NCI-H1105 treated with DMSO at 0.1 percent for 48 hours (cell line): ENCODE measurements at regions not wholly inside any gene's neighbourhood (a gene's known extent, or its start where the extent isn't known, plus 50 kb on each side); places are given as distances from the start of the nearest gene placed in this dataset.
"Not testable (repeated sequence)": the region's sequence is repeated elsewhere in the genome, so short reads cannot be mapped to it uniquely, and the experiment has no call there.

ENCODE experiments used
- DNase-seq: peaks from one replicate; lab custom pipeline; 2025; lab: John Stamatoyannopoulos, UW

DNA sequence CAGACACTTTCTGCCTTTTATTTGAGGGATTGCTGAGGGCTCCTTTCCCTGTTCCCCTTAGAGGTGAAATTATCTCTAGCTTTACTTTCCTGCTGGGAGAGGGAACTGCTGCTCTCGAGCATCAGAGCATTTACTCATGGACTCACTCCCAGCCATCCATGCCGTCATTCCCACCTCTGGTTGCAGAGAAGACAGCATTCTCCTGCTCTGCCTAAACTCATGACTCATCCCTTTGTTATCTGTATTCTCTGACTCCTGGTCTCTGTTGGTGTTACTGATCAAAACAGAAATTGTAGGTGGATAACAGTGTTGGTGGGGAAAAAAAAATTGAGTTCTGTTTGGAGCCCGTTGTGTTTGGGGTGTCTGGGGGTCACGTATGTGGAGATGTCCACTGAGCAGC, 159.3 kb downstream of the TTC8 start:
- DNase-seq = no peak

DNA sequence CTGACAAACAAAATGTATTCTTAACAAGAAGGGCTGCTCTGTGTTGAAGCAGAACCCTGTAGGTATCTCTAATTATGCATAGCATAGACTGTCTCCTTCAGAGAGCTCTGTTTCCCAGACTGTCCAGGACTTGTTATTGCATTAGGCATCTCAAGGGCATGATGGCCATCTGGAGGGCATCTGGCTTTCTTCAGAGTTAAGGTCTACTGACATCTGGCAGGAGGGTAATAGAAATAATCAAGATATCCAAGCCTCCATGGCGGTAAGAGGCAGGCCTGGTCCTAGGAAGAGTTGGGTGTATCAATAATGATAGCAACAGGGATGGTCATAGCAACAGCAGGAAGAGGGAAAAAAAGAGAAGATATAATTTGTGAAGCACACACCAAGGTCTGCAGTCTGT, 161.2 kb downstream of the TTC8 start:
- no peak for DNase-seq

DNA sequence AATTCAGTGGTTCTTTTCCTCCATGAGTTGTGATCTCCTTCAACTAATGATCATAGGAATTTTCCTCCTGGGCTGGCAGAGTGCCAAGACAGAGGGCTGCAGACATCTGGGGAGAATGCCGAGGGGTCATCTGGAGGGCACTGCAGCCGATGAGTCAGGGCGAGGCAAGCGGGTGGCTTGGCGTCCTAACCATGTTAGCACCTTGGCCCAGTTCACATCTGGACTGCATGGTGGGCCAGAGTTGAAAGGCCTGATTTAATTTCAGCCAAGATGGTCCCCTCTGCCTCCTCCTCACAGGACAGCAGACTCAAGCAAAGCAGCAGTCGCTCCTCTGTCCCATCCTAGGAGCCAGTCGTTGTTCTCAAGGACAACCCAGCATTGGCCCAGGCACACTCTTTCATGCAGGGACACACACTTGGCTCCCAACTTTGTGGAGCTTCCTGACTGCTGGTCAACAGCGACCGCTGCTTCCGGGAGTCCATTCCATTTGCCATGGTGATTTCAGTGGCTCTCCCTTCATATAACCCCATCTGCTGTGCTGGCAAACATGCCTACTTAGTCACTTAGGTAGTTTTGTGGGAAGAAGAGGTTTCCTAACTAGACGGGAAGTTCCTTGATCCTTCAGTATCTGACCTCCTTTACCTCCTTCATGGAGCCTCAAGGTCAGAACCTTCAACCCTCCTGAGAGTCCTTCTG, 161.8 kb downstream of the TTC8 start:
- DNase-seq = no peak

DNA sequence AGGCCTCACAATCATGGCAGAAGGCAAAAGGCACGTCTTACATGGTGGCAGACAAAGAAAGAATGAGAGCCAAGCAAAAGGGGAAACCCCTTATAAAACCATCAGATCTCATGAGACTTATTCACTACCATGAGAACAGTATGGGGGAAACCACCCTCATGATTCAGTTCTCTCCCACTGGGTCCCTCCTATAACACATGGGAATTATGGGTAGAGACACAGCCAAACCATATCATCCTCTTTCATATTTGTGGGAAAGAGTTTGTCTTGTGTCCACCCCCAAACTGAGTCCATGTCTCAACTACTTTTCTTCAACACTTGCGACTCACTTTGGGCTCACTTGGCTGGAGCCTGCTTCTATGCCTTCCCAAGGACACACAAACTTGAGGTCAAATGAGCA, 162.5 kb downstream of the TTC8 start:
- not testable (repeated sequence) for DNase-seq

DNA sequence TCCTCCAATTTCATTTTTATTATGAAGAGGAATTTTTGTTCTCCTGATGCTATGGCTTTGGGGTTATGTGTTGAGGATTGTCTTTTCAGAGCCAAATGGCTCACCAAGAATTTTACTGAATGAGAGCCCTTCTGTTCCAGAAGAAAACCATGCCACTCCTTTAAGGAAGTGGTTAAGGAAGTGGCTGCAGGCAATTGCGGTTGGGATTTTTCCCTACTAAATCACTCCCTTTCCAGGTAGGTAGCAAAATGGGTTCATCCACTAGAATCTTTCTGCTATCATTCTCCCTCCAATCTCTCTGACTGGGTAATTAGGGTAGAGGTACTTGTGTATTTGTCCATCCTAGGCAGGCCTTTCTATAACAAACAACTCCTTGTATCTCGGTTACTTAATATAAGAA, 163.1 kb downstream of the TTC8 start:
- DNase-seq = no peak

DNA sequence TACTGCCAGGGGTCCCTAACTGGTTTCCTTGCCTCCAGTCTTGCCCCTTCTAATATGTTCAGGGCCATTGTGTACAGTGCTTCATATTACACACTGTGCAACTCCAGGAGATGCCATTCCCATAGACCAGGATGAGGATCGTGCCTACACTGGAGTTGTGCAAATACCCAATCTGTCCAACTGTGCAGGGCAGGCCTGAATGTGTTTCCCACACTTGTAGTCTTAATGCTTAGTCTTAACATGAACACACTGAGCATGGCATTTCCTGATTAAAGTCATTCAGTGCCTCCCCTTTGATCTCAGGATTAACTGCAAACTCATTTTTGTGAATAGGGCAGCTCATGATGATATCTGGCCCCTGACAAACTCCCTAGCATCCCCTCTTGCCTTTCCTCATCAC, 165.5 kb downstream of the TTC8 start:
- no peak for DNase-seq

DNA sequence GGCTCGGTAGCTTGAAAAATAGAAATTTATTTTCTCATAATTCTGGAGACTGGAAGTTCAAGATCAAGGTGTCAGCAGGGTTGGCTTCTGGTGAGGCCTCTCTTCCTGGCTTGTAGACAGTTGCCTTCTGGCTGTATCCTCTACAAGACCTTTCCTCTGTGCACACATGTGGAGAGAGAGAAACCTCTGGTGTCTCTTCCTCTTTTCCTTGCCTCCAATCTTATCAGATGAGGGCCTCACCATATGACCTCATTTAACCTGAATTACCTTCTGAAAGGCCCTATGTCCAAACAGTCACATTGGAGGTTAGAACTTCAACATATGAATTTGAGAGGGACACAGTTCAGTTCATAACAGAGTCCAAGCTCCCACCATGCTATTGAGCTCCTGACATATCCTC, 166.4 kb downstream of the TTC8 start:
- no peak for DNase-seq

DNA sequence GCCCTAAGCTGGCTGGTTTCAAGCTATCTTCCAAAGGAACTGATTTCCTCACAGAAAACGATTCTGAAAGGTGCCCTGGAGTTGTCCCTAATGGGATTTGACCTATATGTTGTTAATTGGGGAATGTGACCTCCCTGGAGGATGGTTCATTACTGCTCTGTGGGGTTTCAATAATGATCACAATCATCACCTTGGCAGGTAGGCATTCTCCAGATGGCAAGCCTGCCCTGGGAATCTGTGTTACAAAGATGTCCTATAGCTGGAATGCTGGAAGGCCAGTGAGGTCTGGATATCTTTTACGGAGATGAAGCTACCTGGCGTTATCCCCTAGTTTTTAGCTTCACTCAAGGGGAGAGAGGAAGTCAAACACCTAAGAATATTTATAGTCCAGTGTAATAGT, 167.6 kb downstream of the TTC8 start:
- no peak for DNase-seq

DNA sequence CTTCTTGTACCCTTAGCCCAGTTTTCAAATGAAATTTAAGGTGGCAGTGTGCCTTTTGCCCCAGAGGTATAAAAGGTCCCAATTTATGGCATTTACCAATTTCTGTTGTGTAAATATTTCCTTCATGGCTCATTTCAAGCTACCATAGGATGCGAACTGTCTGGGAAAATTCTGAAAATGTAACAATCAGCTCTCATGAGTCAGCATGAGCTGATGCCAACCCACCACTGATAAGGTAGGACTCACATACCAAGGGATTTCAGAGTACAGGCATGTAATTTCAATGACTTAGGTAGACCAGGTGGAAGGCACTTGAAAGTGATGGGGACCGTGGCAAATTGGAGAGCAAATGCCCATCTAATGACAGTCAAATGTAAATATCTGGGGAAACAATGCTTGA, 169.5 kb downstream of the TTC8 start:
- DNase-seq = no peak

DNA sequence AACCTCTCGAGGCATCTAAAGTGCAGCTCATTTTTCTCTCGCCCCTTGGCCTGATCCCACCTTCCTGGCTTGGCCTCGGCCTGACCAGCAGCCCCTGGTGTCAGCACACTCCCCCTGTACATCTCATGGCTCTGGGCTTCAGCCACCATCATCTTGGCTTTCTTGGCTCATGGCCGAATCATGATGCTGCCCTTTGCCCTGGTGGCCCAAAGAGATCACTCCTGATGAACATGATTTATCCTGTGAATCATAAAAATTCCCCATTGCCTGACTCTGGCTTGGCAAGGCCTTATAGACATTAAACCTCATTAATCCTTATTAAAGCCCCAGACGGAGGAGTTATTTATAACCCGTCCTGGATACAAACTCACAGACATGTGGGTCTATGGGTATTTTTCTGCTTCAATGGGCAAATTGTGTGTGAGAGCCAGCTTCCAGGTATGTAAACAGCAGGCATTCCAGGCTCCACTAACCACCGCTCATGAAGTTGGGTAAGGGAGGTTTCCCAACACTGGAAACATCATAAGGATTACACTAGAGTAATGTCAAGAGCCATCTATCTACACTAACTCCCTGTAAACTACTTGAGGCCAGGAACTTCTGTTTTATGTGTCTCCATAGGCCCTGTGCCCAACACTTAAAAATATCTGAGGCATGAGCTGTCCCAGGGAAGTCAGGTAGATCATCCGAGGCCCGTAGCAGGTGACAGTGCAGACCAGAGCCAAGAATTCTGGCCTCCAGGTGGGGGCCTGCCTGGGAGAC, 171.2 kb downstream of the TTC8 start:
- DNase-seq = no peak

DNA sequence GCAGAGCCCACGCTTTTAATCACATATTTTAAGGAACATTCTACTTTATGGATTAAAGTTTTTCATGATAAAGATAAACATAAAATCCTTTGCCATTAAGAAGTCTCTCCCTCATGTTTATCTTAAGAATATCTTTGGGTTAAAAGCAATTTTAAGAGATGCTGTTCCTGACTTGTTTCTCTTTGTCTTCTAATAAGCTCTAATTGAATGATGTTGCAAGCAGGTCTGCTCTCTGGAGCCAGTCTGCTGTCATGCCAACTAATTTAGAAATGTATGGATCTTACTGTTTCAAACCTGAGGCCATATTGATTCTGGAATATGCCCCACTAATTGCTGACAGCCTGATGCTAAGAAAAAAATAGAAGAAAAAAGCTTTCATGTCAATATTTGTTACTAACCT, 173.6 kb downstream of the TTC8 start:
- DNase-seq = peak; percentile 84

DNA sequence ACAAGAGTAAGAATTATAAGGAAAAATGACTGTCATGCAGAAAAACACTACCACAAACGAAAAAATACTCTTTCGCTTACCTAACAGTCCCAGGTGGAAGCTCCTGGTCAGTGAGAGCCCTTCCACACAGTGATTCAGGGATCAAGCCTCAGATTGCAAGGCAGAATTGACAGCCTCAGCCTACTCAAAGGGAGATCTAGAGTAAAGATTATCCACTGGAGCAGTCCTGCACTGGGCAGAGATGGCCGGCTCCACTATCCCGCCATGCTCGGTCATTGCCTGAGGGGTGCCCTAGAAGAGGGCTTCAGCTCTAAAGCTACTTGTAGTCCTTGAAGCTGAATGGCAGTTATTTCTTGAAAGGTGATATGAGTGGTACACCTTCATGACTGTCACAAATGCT, 174.7 kb downstream of the TTC8 start:
- DNase-seq = no peak

DNA sequence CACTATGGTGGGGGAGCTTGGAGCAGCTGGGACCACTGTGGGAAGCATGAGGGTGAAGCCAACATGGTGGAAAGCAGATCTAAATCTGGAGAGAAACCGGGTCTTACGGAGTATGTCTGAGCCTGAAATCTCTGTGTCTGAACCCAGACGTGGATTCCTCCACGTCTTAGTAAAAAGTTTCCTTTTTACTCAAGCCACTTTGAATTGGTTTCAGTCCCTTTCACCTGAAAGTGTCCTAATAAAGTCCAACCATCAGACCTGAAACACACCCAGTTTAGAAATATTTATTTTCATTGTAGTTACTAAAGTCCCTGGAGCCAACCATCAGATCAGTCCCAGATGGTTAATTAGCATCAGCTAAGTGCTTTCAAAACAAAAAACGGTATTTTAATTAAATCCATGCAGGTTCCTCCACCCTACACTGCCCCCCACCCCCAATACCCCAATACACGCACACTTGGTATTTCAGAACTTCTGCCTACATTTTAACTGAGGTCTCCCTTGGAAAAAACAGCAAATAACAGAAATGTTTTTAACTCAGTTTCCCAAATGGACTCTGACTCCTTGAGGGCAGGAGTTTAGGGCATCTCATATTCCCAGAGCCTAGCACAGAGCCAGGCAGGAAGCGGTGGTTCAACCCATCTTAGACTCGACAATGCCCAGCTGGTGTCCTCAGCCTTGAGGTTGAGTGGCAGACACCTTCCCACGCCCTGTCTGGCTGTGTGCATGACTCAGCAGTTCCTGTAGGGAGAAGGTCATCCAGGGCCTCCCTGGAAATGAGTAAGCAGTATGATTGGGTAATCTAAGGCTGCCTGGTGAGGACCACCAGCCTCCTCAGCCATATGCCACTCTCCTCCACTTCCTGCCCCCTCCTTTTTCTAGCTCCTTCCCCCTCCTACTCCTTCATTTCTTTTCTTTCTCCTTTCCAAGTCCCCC, 175.8 kb downstream of the TTC8 start:
- DNase-seq = no peak

DNA sequence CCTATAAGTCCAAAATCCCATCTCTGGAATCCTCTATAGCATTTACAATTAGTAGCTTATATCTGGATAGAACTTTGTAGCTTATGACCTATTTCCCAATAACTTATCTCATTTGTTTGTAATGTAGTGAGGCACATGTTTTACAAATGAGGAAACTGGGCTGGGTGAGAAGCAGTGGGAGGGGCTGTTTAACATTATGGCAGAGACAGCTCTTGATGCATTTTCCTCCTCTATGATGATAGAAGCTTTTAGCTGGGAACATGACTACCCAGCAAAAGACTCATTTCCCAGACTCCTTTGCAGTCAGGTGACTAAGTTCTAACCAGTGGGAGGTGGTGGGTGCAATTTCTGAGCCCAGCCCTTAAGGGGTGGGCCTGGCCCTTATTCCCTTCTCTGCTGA, 179.7 kb downstream of the TTC8 start:
- no peak for DNase-seq

DNA sequence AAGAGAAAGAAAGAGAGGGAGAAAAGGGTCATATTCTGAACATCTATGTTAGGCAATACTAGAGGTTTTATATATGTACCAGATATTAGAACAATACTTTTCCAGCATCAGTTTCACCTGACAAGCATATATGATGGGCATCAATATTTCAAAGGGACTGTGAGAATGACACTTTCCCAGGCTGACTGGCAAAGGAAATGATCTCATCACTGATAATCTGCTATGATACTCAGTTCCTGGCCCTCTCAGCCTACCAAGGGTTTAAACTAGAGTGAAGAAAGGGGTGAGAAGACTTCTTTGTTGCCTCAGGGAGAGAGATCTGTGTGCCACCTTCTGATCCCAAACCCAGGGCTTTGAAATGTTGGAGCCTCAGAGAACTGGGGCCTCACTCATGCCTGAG, 183.5 kb downstream of the TTC8 start:
- no peak for DNase-seq

DNA sequence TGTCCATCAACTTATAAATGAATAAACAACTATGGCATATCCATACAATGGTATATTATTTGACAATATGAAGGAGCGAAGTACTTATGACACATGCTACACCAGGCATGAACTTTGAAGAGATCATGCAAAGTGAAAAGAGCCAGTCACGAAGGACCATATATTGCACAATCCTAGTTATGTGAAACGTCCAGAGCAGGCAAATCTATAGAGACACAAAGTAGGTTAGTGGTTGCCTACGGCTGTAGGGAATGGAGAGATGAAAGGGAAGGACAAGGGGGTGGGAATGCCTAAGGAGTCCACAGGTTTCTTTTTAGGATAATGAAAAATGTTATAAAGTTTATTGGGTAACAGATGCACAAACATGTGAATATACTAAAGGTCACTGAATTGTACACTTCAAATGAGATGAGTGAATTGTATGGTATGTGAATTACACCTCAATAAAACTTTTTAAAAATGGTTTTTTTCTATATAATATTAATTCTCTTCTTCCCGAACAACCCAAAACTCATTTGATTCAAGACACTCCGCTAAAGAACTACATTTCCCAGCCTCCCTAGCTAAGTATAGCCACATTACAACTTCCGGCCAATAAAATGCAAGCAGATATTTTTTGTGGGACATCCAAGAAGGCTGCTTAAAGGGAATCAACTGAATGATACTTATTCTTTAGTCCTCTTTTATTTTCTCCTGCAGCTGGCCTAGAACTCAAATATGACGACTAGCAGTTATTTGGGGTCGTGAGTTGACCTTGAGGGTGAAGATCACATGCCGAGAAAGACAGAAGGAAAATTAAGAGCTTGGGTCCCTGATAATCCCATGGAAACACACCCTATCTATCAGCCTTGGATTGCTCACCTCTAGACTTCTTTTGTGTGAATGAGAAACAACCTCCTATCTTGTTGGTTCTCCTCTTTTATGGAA, 187.2 kb downstream of the TTC8 start:
- DNase-seq = no peak

DNA sequence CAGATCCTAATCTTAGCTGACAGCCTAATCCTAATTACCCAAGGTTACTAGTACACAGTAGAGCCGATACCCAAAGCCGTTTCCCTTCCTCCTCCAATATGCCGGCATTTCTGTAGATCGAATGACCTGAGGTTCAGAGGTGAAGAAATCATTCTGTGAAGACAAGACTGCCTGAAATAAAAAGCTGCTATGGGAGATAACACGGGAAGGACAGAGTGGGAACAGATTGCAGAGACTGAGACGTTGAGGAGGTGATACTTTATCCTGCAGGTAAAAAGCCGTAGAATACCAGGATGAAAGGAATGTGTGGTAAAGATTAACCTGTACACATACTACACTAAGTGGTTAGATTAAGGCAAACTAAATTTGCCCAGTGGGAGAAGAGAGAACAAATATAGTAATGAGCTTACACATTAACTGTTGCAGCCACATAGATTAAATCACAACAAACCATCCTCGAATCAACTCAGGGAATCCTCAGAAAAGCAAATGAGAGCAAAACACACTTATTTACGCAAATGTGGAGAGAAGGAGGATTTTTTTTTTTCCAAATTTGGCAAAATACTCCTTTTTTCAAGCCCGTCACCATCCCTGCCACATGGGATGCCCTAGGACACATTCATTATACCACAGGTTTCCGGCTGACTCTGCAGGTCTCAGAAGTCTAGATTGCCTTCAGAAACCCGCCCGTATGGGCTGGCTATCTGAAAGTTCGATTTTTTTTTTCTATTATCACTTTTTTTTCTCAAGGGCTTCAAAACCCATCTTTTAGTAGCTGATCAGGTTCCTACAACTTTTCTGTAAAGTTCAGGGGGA, 188.0 kb downstream of the TTC8 start:
- no peak for DNase-seq

DNA sequence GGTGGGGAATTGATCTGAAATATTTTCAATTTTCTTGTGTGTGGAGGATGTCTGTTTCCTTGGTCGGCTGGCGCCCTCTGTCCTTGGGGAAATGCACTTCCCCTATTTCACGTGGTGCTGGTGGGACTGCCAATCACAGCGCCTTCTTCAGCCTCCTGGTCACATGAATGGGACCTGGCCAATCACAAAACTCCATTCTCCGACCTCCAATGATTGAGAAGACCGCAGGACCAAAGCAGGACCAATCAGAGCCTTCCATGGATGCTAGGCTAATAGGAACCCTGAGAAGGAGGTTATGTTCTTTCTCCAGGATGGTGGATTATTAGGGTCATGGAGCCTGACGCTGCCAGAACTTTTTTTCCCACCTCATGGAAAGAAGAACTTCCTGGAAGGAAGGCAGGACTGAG, 188.7 kb downstream of the TTC8 start:
- no peak for DNase-seq

DNA sequence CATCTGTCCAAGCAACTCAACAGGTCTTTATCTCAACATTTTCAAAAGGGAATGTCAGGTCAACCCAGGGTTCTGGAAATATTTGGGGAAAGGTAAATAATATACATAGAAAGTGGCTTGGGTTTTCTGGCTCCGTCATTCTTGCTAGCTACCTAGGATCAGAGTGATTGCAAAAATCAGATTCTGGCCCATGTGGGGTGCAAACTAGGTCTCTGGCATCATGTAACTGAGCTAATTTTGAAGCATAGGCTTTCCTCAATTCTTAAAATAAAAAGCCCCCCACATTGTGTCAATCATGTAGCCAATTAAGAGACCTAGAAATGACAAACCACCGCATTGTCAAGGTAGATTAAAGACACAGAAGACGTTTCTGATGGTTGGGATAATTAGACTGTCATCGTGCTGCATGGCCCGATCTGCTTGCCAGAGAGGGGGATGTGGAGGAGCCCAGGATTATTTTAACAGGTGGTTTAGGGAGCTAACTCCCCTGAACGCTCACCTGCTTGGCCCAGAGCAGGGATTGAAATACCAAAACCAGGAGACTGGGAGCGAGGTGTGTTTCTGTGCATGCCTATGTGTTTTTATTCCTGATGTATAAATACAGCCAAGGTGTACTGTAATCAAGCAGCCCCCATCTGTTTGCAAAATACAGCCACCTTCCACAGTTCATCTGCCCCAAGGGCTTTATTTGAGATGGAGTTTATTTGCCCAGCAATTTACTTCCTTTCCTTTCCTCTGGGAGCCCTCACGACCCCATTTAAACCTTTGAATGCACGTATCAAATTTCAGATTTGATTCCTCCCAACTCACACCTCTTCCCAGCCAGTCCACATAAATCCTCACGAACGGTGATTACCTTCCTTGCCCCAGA, 189.5 kb downstream of the TTC8 start:
- DNase-seq = peak; percentile 97

DNA sequence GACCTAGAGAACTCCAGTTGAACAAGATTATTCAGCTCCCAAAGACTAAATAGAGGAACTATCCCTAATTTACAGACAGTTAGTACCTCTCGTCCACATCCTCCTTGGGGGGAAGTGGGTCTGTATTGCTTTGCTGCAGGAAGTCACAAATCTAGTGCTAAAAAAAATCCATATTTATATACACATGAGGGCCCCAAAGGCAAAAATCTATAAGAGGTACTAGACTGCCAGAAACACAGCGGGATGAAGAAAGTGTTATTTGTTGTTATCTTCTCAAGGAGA, 190.1 kb downstream of the TTC8 start:
- DNase-seq = no peak
